Posterior cingulate gyrus (tissue), 11 donors: ENCODE measurements at regions not wholly inside any gene's neighbourhood (a gene's known extent, or its start where the extent isn't known, plus 50 kb on each side); places are given as distances from the start of the nearest gene placed in this dataset.

Experiments
- DNase-seq, 10 donors: peaks; one replicate each; pipeline versions ENCODE4 v3.0.0 to v3.0.0-alpha.2; 2020 to 2021; ENCODE audit warnings: mixed read lengths in 3 of 10
- intact Hi-C: fragments of 100-400 bp; cut with DNase I; formaldehyde crosslinking; loops from one replicate; pipeline ENCODE4 v1.15.1; 2023

- intact Hi-C loops, result no loop called here
- DNase-seq, result no peak
Measured at GRCh38 chr16:35744084-35744483, 2284.7 kb downstream of the TP53TG3F start.

GRCh38 chr16:35744726-35745125 lies 2285.3 kb downstream of the TP53TG3F start:
- DNase-seq, result no peak
- intact Hi-C loops, result no loop called here

- DNase-seq, result no peak
- intact Hi-C loops, result no loop called here
Measured at GRCh38 chr16:35745191-35745590, 2285.8 kb downstream of the TP53TG3F start.

GRCh38 chr16:35745821-35746248 lies 2286.4 kb downstream of the TP53TG3F start:
- intact Hi-C loops, result no loop called here
- peak in 1 of 10 donors; percentile 73 for DNase-seq

GRCh38 chr16:35746281-35746962 lies 2287.0 kb downstream of the TP53TG3F start:
- intact Hi-C loops, result no loop called here
- peak in 1 of 10 donors; percentile 63 for DNase-seq

GRCh38 chr16:35746963-35747657 lies 2287.7 kb downstream of the TP53TG3F start:
- peak in 2 of 10 donors; percentile 55 to 67 for DNase-seq
- intact Hi-C loops, result no loop called here

GRCh38 chr16:35747658-35748455 lies 2288.4 kb downstream of the TP53TG3F start:
- no peak for DNase-seq
- intact Hi-C loops, result no loop called here

GRCh38 chr16:35748621-35749252 lies 2289.3 kb downstream of the TP53TG3F start:
- peak in 1 of 10 donors; percentile 64 for DNase-seq
- intact Hi-C loops, result no loop called here

- intact Hi-C loops, result no loop called here
- DNase-seq, result peak in 2 of 10 donors; percentile 66 to 70
Measured at GRCh38 chr16:35749253-35750141, 2290.1 kb downstream of the TP53TG3F start.

- no peak for DNase-seq
- intact Hi-C loops, result no loop called here
Measured at GRCh38 chr16:35750157-35750689, 2290.8 kb downstream of the TP53TG3F start.

- intact Hi-C loops, result no loop called here
- peak in 2 of 10 donors; percentile 54 to 74 for DNase-seq
Measured at GRCh38 chr16:35750701-35751104, 2291.3 kb downstream of the TP53TG3F start.

- intact Hi-C loops, result no loop called here
- DNase-seq, result peak in 2 of 10 donors; percentile 37 to 86
Measured at GRCh38 chr16:35751191-35751941, 2292.0 kb downstream of the TP53TG3F start.

GRCh38 chr16:35752012-35752772 lies 2292.8 kb downstream of the TP53TG3F start:
- peak in 2 of 10 donors; percentile 44 to 58 for DNase-seq
- intact Hi-C loops, result no loop called here

GRCh38 chr16:35752773-35753558 lies 2293.6 kb downstream of the TP53TG3F start:
- intact Hi-C loops, result no loop called here
- DNase-seq, result peak in 2 of 10 donors; percentile 55 to 85

GRCh38 chr16:35753559-35754390 lies 2294.4 kb downstream of the TP53TG3F start:
- intact Hi-C loops, result no loop called here
- DNase-seq, result peak in 1 of 10 donors; percentile 52
